HG02759 (cell line): ENCODE measurements at regions not wholly inside any gene's neighbourhood (a gene's known extent, or its start where the extent isn't known, plus 50 kb on each side); places are given as distances from the start of the nearest gene placed in this dataset.
"Not testable (repeated sequence)": the region's sequence is repeated elsewhere in the genome, so short reads cannot be mapped to it uniquely, and the experiment has no call there.

Experiments used
- ATAC-seq: cut with Tn5 transposase; IDR thresholded peaks from one replicate; pipeline ENCODE4 v1.9.1; 2021; ENCODE audit warnings: mild to moderate bottlenecking, moderate library complexity; ENCODE audit not compliant: unreplicated experiment

GRCh38 chr10:53543410-53543809 is 770.8 kb upstream of the MBL2 start:
- no peak for ATAC-seq

GRCh38 chr10:53537508-53537907 is 764.9 kb upstream of the MBL2 start:
- no peak for ATAC-seq

- ATAC-seq = no peak
These were observed 763.7 kb upstream of the MBL2 start for GRCh38 chr10:53536322-53536721.

GRCh38 chr10:53534428-53534827 is 761.8 kb upstream of the MBL2 start:
- no peak for ATAC-seq

- ATAC-seq = no peak
These were observed 756.4 kb upstream of the MBL2 start for GRCh38 chr10:53528974-53529373.

GRCh38 chr10:53521046-53521445 is 748.5 kb upstream of the MBL2 start:
- no peak for ATAC-seq

- ATAC-seq = no peak
These were observed 735.6 kb upstream of the MBL2 start for GRCh38 chr10:53508197-53508596.

- not testable (repeated sequence) for ATAC-seq
These were observed 731.9 kb upstream of the MBL2 start for GRCh38 chr10:53504492-53504891.

- ATAC-seq = no peak
These were observed 719.2 kb upstream of the MBL2 start for GRCh38 chr10:53491774-53492173.

- no peak for ATAC-seq
These were observed 718.0 kb upstream of the MBL2 start for GRCh38 chr10:53490553-53490952.

- ATAC-seq = no peak
These were observed 717.0 kb upstream of the MBL2 start for GRCh38 chr10:53489335-53490182.

- no peak for ATAC-seq
These were observed 714.7 kb upstream of the MBL2 start for GRCh38 chr10:53487019-53487983.

- ATAC-seq = not testable (repeated sequence)
These were observed 712.8 kb upstream of the MBL2 start for GRCh38 chr10:53485422-53485821.

GRCh38 chr10:53479365-53479764 is 706.8 kb upstream of the MBL2 start:
- no peak for ATAC-seq

- ATAC-seq = no peak
These were observed 704.7 kb upstream of the MBL2 start for GRCh38 chr10:53477313-53477675.

GRCh38 chr10:53476650-53477312 is 704.2 kb upstream of the MBL2 start:
- ATAC-seq = no peak

- no peak for ATAC-seq
These were observed 696.8 kb upstream of the MBL2 start for GRCh38 chr10:53469383-53469782.

- no peak for ATAC-seq
These were observed 691.0 kb upstream of the MBL2 start for GRCh38 chr10:53463539-53463938.

GRCh38 chr10:53458007-53458406 is 685.4 kb upstream of the MBL2 start:
- no peak for ATAC-seq

GRCh38 chr10:53453196-53453595 is 680.6 kb upstream of the MBL2 start:
- ATAC-seq = no peak

- no peak for ATAC-seq
These were observed 675.0 kb upstream of the MBL2 start for GRCh38 chr10:53447576-53447975.
